ENCODE measurements at regions not wholly inside any gene's neighbourhood (a gene's known extent, or its start where the extent isn't known, plus 50 kb on each side); places are given as distances from the start of the nearest gene placed in this dataset.

- TF ChIP-seq CTCF (optimal IDR thresholded peaks at IDR 0.05 in 1 of 3, IDR thresholded peaks at IDR 0.05 in 1 of 3, conservative IDR thresholded peaks at IDR 0.05 in 1 of 3; ENCODE audit: extremely low read depth in 1 of 3, insufficient read depth in 2 of 3, low read length in 3 of 3): no peak
- TF ChIP-seq EZH2 (IDR thresholded peaks at IDR 0.05; ENCODE audit: low read length): no peak
Observed at GRCh38 chr5:67512758-67513157, 316.2 kb upstream of the CD180 start.
